GM21367 (cell line): ENCODE measurements at regions not wholly inside any gene's neighbourhood (a gene's known extent, or its start where the extent isn't known, plus 50 kb on each side); places are given as distances from the start of the nearest gene placed in this dataset.
"Not testable (repeated sequence)": the region's sequence is repeated elsewhere in the genome, so short reads cannot be mapped to it uniquely, and the experiment has no call there.

Experiments used
- ATAC-seq: cut with Tn5 transposase; IDR thresholded peaks from one replicate; pipeline ENCODE4 v1.9.1; 2021; ENCODE audit not compliant: unreplicated experiment

- ATAC-seq = no peak
Measured at GRCh38 chr6:8181160-8181881, 79.0 kb upstream of the EEF1E1 start.

DNA sequence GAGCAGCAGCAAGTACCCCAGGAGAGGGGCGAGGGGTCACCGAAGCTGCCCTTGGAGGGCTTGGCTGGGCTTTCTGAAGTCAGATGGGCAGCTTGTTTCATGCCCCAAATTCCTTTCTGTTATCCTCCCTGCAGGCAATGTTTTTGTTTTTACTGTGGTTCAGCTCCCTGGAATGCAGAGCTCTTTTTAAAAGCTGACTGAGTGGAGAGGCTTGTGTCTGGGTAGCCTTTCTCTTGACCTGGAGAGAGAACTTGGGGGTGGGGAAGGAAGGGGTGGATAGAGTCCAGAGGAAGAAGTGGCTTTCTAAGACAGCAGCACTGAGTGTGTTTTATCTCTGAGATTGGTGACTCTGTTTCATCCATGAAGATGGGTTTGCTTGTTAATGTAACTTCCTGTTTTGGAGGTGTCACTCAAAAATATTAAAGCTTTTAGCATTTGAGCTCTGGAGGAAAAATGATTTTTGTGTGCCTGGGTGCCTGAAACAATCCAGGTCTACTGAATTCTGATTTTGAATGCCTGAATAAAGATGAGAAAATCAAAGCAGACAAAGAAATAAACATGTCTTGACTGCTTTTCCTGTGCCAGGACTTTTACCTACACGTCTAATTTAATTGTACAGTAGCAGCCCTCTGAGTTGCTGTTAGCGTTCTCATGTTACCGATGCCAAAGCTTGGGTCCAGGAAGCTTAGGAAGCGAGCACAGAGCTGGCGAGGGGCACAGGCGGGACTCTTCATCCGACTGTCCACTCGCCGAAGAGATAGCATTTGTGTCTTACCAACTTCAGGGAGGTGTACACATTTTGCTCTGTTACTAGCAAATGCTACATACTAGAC is 78.2 kb upstream of the EEF1E1 start:
- ATAC-seq = no peak

GRCh38 chr6:8177721-8178120 is 75.4 kb upstream of the EEF1E1 start:
- ATAC-seq = no peak

GRCh38 chr6:8175046-8175777 is 72.9 kb upstream of the EEF1E1 start:
- no peak for ATAC-seq

- ATAC-seq = no peak
Measured at GRCh38 chr6:8174571-8174970, 72.2 kb upstream of the EEF1E1 start.

- no peak for ATAC-seq
Measured at GRCh38 chr6:8172530-8172929, 70.2 kb upstream of the EEF1E1 start.

GRCh38 chr6:8170754-8171153 is 68.4 kb upstream of the EEF1E1 start:
- no peak for ATAC-seq

DNA sequence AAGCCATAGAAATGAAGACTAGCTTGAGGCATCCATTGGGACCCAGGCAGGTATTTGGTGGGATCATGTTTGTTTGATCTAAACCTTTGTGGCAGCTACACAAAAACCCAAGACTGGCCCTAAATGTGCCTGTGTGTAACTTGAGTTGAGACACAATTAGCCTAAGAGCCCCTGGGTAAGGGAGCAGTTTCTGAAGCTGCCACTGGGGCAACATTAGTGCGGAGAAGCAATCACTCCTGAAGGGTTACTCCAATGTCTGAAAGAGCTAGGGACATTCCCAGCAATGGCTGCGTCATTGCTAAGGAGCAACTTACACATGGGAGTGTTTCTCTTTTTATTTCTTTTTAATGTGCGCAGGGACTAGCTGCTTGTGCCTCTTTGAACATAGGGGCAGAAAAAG is 67.9 kb upstream of the EEF1E1 start:
- no peak for ATAC-seq

DNA sequence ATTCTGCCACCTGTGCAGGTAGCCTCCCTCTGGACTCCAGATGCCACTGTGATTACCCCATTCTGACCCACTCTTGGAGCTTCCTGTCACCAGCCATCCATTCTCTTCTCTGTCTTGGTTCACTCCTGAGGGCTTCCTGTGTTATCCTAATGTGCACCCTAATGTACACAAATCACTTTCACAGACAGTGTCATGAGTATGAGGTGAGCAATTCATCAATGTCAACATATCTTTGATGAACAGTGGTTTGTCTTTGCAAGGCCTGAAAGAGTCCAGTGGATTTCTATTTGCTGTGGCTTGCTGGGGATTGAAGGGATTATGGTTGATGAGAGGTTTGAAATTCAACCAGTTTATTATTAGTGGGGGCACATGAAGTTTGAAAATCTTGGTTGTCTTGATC is 63.8 kb upstream of the EEF1E1 start:
- ATAC-seq = no peak

- ATAC-seq = not testable (repeated sequence)
Measured at GRCh38 chr6:8165008-8165407, 62.7 kb upstream of the EEF1E1 start.

- not testable (repeated sequence) for ATAC-seq
Measured at GRCh38 chr6:8164281-8164680, 61.9 kb upstream of the EEF1E1 start.

DNA sequence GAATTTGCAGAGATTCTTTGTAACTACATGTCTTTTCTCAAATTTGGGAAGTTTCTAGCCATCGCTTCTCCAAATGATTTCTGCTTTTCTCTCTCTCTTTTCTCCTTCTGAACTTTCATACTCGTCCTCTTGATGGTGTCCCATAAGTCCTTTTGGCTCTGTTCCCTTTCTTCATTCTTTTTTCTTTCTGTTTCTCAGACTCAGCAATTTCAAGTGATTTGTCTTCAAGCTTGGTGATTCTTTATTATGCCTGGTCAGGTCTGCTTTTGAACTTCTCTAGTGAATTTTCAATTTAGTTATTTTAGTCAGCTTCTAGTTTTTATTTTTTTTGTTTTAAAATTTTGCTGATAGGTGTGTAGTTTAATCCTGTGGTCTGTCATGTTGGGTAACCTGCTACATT is 57.6 kb upstream of the EEF1E1 start:
- no peak for ATAC-seq

GRCh38 chr6:8157839-8158238 is 55.5 kb upstream of the EEF1E1 start:
- ATAC-seq = no peak

DNA sequence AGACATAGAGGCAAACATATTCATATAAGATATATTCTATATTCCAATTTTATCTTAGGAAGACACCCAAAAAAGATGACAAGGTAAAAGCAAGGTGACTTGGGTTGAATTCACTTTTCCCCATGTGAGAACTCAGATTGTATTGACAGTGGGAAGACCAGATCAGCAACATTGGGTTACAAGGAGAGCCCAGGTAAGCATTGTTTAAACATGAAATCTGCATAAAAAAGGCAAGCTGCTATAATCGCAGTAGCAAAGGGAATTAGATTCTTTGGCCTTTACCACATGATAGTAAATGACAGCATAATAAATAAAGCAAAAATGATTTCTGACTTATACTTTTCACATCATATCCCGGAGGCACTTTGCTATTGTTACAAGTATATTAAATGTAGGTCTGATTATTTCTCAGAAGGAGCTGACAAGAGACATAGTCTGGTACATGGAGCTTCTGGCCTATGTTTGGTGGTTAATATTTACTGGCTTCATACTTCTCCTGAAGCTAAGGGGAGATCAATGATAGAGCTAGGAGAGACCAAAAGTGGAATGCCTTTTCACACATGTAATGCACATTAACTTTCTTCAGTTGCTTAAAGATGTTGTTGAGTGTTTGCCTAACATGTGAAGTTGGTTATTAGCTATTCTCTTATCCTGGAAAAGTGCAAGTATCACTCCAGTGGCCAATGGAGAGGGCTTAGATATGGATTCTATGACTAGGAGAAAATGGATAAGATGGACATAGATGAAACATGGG is 53.1 kb upstream of the EEF1E1 start:
- ATAC-seq = no peak
